ENCODE measurements at regions not wholly inside any gene's neighbourhood (a gene's known extent, or its start where the extent isn't known, plus 50 kb on each side); places are given as distances from the start of the nearest gene placed in this dataset.

- Histone ChIP-seq H3K9me3 (ENCODE audit: control insufficient read depth, insufficient read depth, low read length) (no peaks in the 10 kb centered on the region), H3K4me2 (ENCODE audit: low read length) (no peak overlapping the region), H4K20me1 (ENCODE audit: control insufficient read depth, insufficient read depth, low read depth, low read length) (no peaks in the 10 kb centered on the region), H3K4me1 (ENCODE audit: control insufficient read depth, low read length) (no peaks in the 10 kb centered on the region), H3K27ac (ENCODE audit: low read depth, low read length) (no peak overlapping the region), H3K27me3 (ENCODE audit: control insufficient read depth, low read length) (no peaks in the 10 kb centered on the region), H3F3A (ENCODE audit: control insufficient read depth, insufficient read depth) (no peaks in the 10 kb centered on the region), H3K79me2 (ENCODE audit: control insufficient read depth, low read length) (no peaks in the 10 kb centered on the region), H3K4me3 (ENCODE audit: low read length) (no peak overlapping the region), H3K9me2 (replicated peaks; ENCODE audit: control insufficient read depth, low read length) (no peaks in the 10 kb centered on the region), H3K36me3 (ENCODE audit: control insufficient read depth, low read length) (no peaks in the 10 kb centered on the region)
- TF ChIP-seq EZH2phosphoT487 (IDR thresholded peaks at IDR 0.05; ENCODE audit: borderline replicate concordance, low read length) (no peak), CTCF (IDR thresholded peaks at IDR 0.05; ENCODE audit: low read depth, low read length, poor library complexity, severe bottlenecking) (no peak)
Observed at GRCh38 chr6:126550323-126550722, 210.4 kb downstream of the CENPW start.

- no peaks in the 10 kb centered on the region for H3F3A ChIP-seq (ENCODE audit: control insufficient read depth, insufficient read depth)
- no peak overlapping the region for H3K4me2 ChIP-seq (ENCODE audit: low read length)
- TF ChIP-seq CTCF (IDR thresholded peaks at IDR 0.05; ENCODE audit: low read depth, low read length, poor library complexity, severe bottlenecking) (no peak), EZH2phosphoT487 (IDR thresholded peaks at IDR 0.05; ENCODE audit: borderline replicate concordance, low read length) (no peak)
Observed at GRCh38 chr6:126551832-126552231, 211.9 kb downstream of the CENPW start.

GRCh38 chr6:126553854-126554253 is 213.9 kb downstream of the CENPW start:
- Histone ChIP-seq H3K4me2 (ENCODE audit: low read length) (no peak overlapping the region), H3F3A (ENCODE audit: control insufficient read depth, insufficient read depth) (no peaks in the 10 kb centered on the region), H3K9me3 (ENCODE audit: control insufficient read depth, insufficient read depth, low read length) (no peaks in the 10 kb centered on the region), H3K27ac (ENCODE audit: low read depth, low read length) (no peak overlapping the region), H3K9me2 (replicated peaks; ENCODE audit: control insufficient read depth, low read length) (no peaks in the 10 kb centered on the region), H3K36me3 (ENCODE audit: control insufficient read depth, low read length) (no peaks in the 10 kb centered on the region), H3K4me1 (ENCODE audit: control insufficient read depth, low read length) (no peaks in the 10 kb centered on the region), H3K27me3 (ENCODE audit: control insufficient read depth, low read length) (no peaks in the 10 kb centered on the region), H3K4me3 (ENCODE audit: low read length) (no peak overlapping the region), H3K79me2 (ENCODE audit: control insufficient read depth, low read length) (no peaks in the 10 kb centered on the region), H4K20me1 (ENCODE audit: control insufficient read depth, insufficient read depth, low read depth, low read length) (no peaks in the 10 kb centered on the region)
- TF ChIP-seq CTCF (IDR thresholded peaks at IDR 0.05; ENCODE audit: low read depth, low read length, poor library complexity, severe bottlenecking) (no peak), EZH2phosphoT487 (IDR thresholded peaks at IDR 0.05; ENCODE audit: borderline replicate concordance, low read length) (no peak)

More at GRCh38 chr6:126551832-126552231, 211.9 kb downstream of the CENPW start:
- H3K36me3 ChIP-seq (ENCODE audit: control insufficient read depth, low read length), result no peaks in the 10 kb centered on the region
- no peaks in the 10 kb centered on the region for H3K9me2 ChIP-seq (replicated peaks; ENCODE audit: control insufficient read depth, low read length)
- no peaks in the 10 kb centered on the region for H3K9me3 ChIP-seq (ENCODE audit: control insufficient read depth, insufficient read depth, low read length)
- no peaks in the 10 kb centered on the region for H3K4me1 ChIP-seq (ENCODE audit: control insufficient read depth, low read length)
- H3K79me2 ChIP-seq (ENCODE audit: control insufficient read depth, low read length), result no peaks in the 10 kb centered on the region
- H3K27ac ChIP-seq (ENCODE audit: low read depth, low read length), result no peak overlapping the region
- H3K27me3 ChIP-seq (ENCODE audit: control insufficient read depth, low read length), result no peaks in the 10 kb centered on the region
- no peaks in the 10 kb centered on the region for H4K20me1 ChIP-seq (ENCODE audit: control insufficient read depth, insufficient read depth, low read depth, low read length)
- H3K4me3 ChIP-seq (ENCODE audit: low read length), result no peak overlapping the region

- Histone ChIP-seq H3K4me3 (ENCODE audit: low read length) (no peak overlapping the region), H3K4me2 (ENCODE audit: low read length) (no peak overlapping the region), H3K27me3 (ENCODE audit: control insufficient read depth, low read length) (no peaks in the 10 kb centered on the region), H4K20me1 (ENCODE audit: control insufficient read depth, insufficient read depth, low read depth, low read length) (no peaks in the 10 kb centered on the region), H3K9me2 (replicated peaks; ENCODE audit: control insufficient read depth, low read length) (no peaks in the 10 kb centered on the region), H3K27ac (ENCODE audit: low read depth, low read length) (no peak overlapping the region), H3K4me1 (ENCODE audit: control insufficient read depth, low read length) (no peaks in the 10 kb centered on the region), H3K36me3 (ENCODE audit: control insufficient read depth, low read length) (no peaks in the 10 kb centered on the region), H3F3A (ENCODE audit: control insufficient read depth, insufficient read depth) (no peaks in the 10 kb centered on the region), H3K79me2 (ENCODE audit: control insufficient read depth, low read length) (no peaks in the 10 kb centered on the region), H3K9me3 (ENCODE audit: control insufficient read depth, insufficient read depth, low read length) (no peaks in the 10 kb centered on the region)
- no peak for TF ChIP-seq CTCF (IDR thresholded peaks at IDR 0.05; ENCODE audit: low read depth, low read length, poor library complexity, severe bottlenecking)
- no peak for TF ChIP-seq EZH2phosphoT487 (IDR thresholded peaks at IDR 0.05; ENCODE audit: borderline replicate concordance, low read length)
Observed at GRCh38 chr6:126570507-126570906, 230.6 kb downstream of the CENPW start.
